ENCODE measurements at regions not wholly inside any gene's neighbourhood (a gene's known extent, or its start where the extent isn't known, plus 50 kb on each side); places are given as distances from the start of the nearest gene placed in this dataset.

GRCh38 chr10:35889971-35890675 lies 248.0 kb upstream of the FZD8 start (continued):
- no peak for TF ChIP-seq RELA (IDR thresholded peaks at IDR 0.05; ENCODE audit: borderline replicate concordance, partially characterized antibody)

- H4K20me1 ChIP-seq (ENCODE audit: control insufficient read depth, insufficient read depth) = no peaks in the 10 kb centered on the region
- intact Hi-C loops (cut with micrococcal nuclease; ENCODE audit: unreplicated experiment) = no loop called here
- no TSS peak for BruUV-seq (replicated peaks)
- no peaks in the 10 kb centered on the region for H3K79me2 ChIP-seq (ENCODE audit: control insufficient read depth, insufficient read depth, low read length)
- FAIRE-seq (no peak), DNase-seq (ENCODE audit: low read depth, low spot score) (no peak), ATAC-seq (no peak)
- no peaks in the 10 kb centered on the region for H3K4me1 ChIP-seq (ENCODE audit: control insufficient read depth, insufficient read depth, low read length)
- no peak for TF ChIP-seq NR2C2 (IDR thresholded peaks at IDR 0.05; ENCODE audit: borderline replicate concordance, control insufficient read depth, insufficient read length, low read depth)
- no peak for TF ChIP-seq FOS (IDR thresholded peaks at IDR 0.05; ENCODE audit: borderline replicate concordance, extremely low read depth, insufficient read length)
- TF ChIP-seq NR2C1 (IDR thresholded peaks at IDR 0.05) = no peak
- no peak for TF ChIP-seq NKRF (conservative IDR thresholded peaks at IDR 0.05)
- no peak for TF ChIP-seq EED (IDR thresholded peaks at IDR 0.05; ENCODE audit: low read depth)
- no peak for TF ChIP-seq RB1 (IDR thresholded peaks at IDR 0.05; ENCODE audit: borderline replicate concordance)
- no peak for TF ChIP-seq NFYA (IDR thresholded peaks at IDR 0.05; ENCODE audit: borderline replicate concordance, low read depth, low read length)
- TF ChIP-seq, protein P1, sequence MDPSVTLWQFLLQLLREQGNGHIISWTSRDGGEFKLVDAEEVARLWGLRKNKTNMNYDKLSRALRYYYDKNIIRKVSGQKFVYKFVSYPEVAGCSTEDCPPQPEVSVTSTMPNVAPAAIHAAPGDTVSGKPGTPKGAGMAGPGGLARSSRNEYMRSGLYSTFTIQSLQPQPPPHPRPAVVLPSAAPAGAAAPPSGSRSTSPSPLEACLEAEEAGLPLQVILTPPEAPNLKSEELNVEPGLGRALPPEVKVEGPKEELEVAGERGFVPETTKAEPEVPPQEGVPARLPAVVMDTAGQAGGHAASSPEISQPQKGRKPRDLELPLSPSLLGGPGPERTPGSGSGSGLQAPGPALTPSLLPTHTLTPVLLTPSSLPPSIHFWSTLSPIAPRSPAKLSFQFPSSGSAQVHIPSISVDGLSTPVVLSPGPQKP (IDR thresholded peaks at IDR 0.05; ENCODE audit: low read depth, low read length) = no peak
- TF ChIP-seq, protein P2, sequence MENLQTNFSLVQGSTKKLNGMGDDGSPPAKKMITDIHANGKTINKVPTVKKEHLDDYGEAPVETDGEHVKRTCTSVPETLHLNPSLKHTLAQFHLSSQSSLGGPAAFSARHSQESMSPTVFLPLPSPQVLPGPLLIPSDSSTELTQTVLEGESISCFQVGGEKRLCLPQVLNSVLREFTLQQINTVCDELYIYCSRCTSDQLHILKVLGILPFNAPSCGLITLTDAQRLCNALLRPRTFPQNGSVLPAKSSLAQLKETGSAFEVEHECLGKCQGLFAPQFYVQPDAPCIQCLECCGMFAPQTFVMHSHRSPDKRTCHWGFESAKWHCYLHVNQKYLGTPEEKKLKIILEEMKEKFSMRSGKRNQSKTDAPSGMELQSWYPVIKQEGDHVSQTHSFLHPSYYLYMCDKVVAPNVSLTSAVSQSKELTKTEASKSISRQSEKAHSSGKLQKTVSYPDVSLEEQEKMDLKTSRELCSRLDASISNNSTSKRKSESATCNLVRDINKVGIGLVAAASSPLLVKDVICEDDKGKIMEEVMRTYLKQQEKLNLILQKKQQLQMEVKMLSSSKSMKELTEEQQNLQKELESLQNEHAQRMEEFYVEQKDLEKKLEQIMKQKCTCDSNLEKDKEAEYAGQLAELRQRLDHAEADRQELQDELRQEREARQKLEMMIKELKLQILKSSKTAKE (IDR thresholded peaks at IDR 0.05; ENCODE audit: low read depth, poor library complexity, severe bottlenecking) = no peak
- no peak overlapping the region for H3K9ac ChIP-seq (ENCODE audit: control insufficient read depth, insufficient read depth, low read length)
- 0% methylated on average over 2 of the region's 2 CpGs for WGBS (ENCODE audit: insufficient coverage, insufficient replicate concordance, low lambda C conversion rate, missing lambda C conversion rate)
- no peak overlapping the region for H3K4me2 ChIP-seq (ENCODE audit: control insufficient read depth, insufficient read depth)
- H3K27me3 ChIP-seq (replicated peaks in 1 of 2; ENCODE audit: control insufficient read depth in 2 of 2, insufficient read depth in 2 of 2, low read length in 1 of 2) = no peaks in the 10 kb centered on the region
- H3K36me3 ChIP-seq (ENCODE audit: control insufficient read depth in 2 of 2, insufficient read depth in 2 of 2, low read length in 1 of 2) = no peaks in the 10 kb centered on the region; a peak in 1 of 4 replicates
- in situ Hi-C loops (cut with MboI) = no loop called here
- no peak overlapping the region for H3K27ac ChIP-seq (ENCODE audit: control insufficient read depth, insufficient read depth)
- ChIA-PET RAD21 (ENCODE audit: unreplicated experiment) (no interaction called here), SMC1A (ENCODE audit: uncharacterized antibody, unreplicated experiment) (interaction anchor here (0.7 kb wide), 1 partner anchor 11 kb away, joined by 4 read pairs; no protein-coding TSS in a partner anchor), POLR2A (no interaction called here), CTCF (no interaction called here)
- no peaks in the 10 kb centered on the region for H3K9me3 ChIP-seq (replicated peaks; ENCODE audit: control insufficient read depth, insufficient read depth, low read length)
- H2AFZ ChIP-seq (ENCODE audit: control insufficient read depth, low read depth, low read length) = no peak overlapping the region
- no peak overlapping the region for H3K4me3 ChIP-seq
Observed at GRCh38 chr10:35889226-35889625, 247.1 kb upstream of the FZD8 start.
